ENCODE measurements at regions not wholly inside any gene's neighbourhood (a gene's known extent, or its start where the extent isn't known, plus 50 kb on each side); places are given as distances from the start of the nearest gene placed in this dataset.

GRCh38 chr2:198343471-198343870, 539.1 kb downstream of the PLCL1 start:
- H3K9me3 ChIP-seq = no peaks in the 10 kb centered on the region
- intact Hi-C loops (cut with DNase I; ENCODE audit: low total_unique reads) = no loop called here
- H3K27ac ChIP-seq = no peak overlapping the region
- H3K4me1 ChIP-seq = no peaks in the 10 kb centered on the region
- no peak for TF ChIP-seq CTCF (IDR thresholded peaks at IDR 0.05)
- peaks cover 0 to 3% of the 10 kb centered on the region in 2 donors for H3K27me3 ChIP-seq
- no peak for DNase-seq
- no peaks in the 10 kb centered on the region for H3K36me3 ChIP-seq
- H3K4me3 ChIP-seq = no peak overlapping the region

GRCh38 chr2:198340846-198341245, 536.5 kb downstream of the PLCL1 start:
- no peaks in the 10 kb centered on the region for H3K4me1 ChIP-seq
- no peak overlapping the region for H3K27ac ChIP-seq
- no peak overlapping the region for H3K4me3 ChIP-seq
- H3K9me3 ChIP-seq = no peaks in the 10 kb centered on the region
- intact Hi-C loops (cut with DNase I; ENCODE audit: low total_unique reads) = no loop called here
- no peak for DNase-seq
- H3K27me3 ChIP-seq = peaks cover 0 to 3% of the 10 kb centered on the region in 2 donors
- H3K36me3 ChIP-seq = no peaks in the 10 kb centered on the region
- no peak for TF ChIP-seq CTCF (IDR thresholded peaks at IDR 0.05)

GRCh38 chr2:198339116-198339515, 534.7 kb downstream of the PLCL1 start:
- DNase-seq = no peak
- no peak overlapping the region for H3K27ac ChIP-seq
- H3K36me3 ChIP-seq = no peaks in the 10 kb centered on the region
- intact Hi-C loops (cut with DNase I; ENCODE audit: low total_unique reads) = no loop called here
- no peak overlapping the region for H3K4me3 ChIP-seq
- no peak for TF ChIP-seq CTCF (IDR thresholded peaks at IDR 0.05)
- no peaks in the 10 kb centered on the region for H3K4me1 ChIP-seq
- peaks cover 0 to 3% of the 10 kb centered on the region in 2 donors for H3K27me3 ChIP-seq
- no peaks in the 10 kb centered on the region for H3K9me3 ChIP-seq

GRCh38 chr2:198337368-198337767, 533.0 kb downstream of the PLCL1 start:
- no peaks in the 10 kb centered on the region for H3K9me3 ChIP-seq
- H3K4me3 ChIP-seq = no peak overlapping the region
- peaks cover 0 to 3% of the 10 kb centered on the region in 2 donors for H3K27me3 ChIP-seq
- H3K36me3 ChIP-seq = no peaks in the 10 kb centered on the region
- H3K4me1 ChIP-seq = no peaks in the 10 kb centered on the region
- no peak for DNase-seq
- intact Hi-C loops (cut with DNase I; ENCODE audit: low total_unique reads) = no loop called here
- no peak overlapping the region for H3K27ac ChIP-seq
- no peak for TF ChIP-seq CTCF (IDR thresholded peaks at IDR 0.05)

- no peak for DNase-seq
- H3K4me1 ChIP-seq = no peaks in the 10 kb centered on the region
Measured at GRCh38 chr2:198328454-198328853, 524.1 kb downstream of the PLCL1 start.

More at GRCh38 chr2:198328454-198328853, 524.1 kb downstream of the PLCL1 start:
- no peak for TF ChIP-seq CTCF (IDR thresholded peaks at IDR 0.05)
- intact Hi-C loops (cut with DNase I; ENCODE audit: low total_unique reads) = no loop called here
- Histone ChIP-seq H3K4me3 (no peak overlapping the region), H3K9me3 (no peaks in the 10 kb centered on the region), H3K36me3 (no peaks in the 10 kb centered on the region), H3K27ac (no peak overlapping the region), H3K27me3 (no peaks in the 10 kb centered on the region)
